Astrocyte of the spinal cord (primary cell): ENCODE measurements at regions not wholly inside any gene's neighbourhood (a gene's known extent, or its start where the extent isn't known, plus 50 kb on each side); places are given as distances from the start of the nearest gene placed in this dataset.

Experiments
- DNase-seq: peaks from one replicate; pipeline ENCODE4 v3.0.0; 2011; ENCODE audit warnings: low read depth, low spot score
- H3K4me3 ChIP-seq: 2 replicates; pipeline ENCODE4 v1.5.1; 2011; ENCODE audit warnings: low read depth, mild to moderate bottlenecking, low read length, moderate library complexity
- CTCF ChIP-seq: IDR thresholded peaks from 2 replicates; pipeline ENCODE4 v1.5.1; 2012; ENCODE audit warnings: low read depth, mild to moderate bottlenecking, low read length, inconsistent platforms
- in situ Hi-C: cut with HindIII; loops from 2 replicates; pipeline ENCODE4 v1.10.0; 2017; ENCODE audit warnings: low sequenced_read_pairs

- no peak for DNase-seq
- no peak for TF ChIP-seq CTCF
- in situ Hi-C loops: no loop called here
- H3K4me3 ChIP-seq: no peak overlapping the region
Observed at GRCh38 chr4:62849696-62850095, 1559.6 kb downstream of the TECRL start.

GRCh38 chr4:62835631-62836030 is 1573.6 kb downstream of the TECRL start:
- no peak for DNase-seq
- in situ Hi-C loops: no loop called here
- H3K4me3 ChIP-seq: no peak overlapping the region
- TF ChIP-seq CTCF: no peak

GRCh38 chr4:62822306-62822705 is 1586.9 kb downstream of the TECRL start:
- in situ Hi-C loops: no loop called here
- H3K4me3 ChIP-seq: no peak overlapping the region
- no peak for TF ChIP-seq CTCF
- DNase-seq: no peak

GRCh38 chr4:62816566-62816965 is 1592.7 kb downstream of the TECRL start:
- TF ChIP-seq CTCF: no peak
- no peak overlapping the region for H3K4me3 ChIP-seq
- in situ Hi-C loops: no loop called here
- DNase-seq: no peak

GRCh38 chr4:62814510-62815047 is 1594.7 kb downstream of the TECRL start:
- no peak overlapping the region for H3K4me3 ChIP-seq
- no peak for DNase-seq
- in situ Hi-C loops: no loop called here
- TF ChIP-seq CTCF: no peak

GRCh38 chr4:62806816-62807215 is 1602.4 kb downstream of the TECRL start:
- H3K4me3 ChIP-seq: no peak overlapping the region
- no peak for TF ChIP-seq CTCF
- DNase-seq: no peak
- in situ Hi-C loops: no loop called here

- no peak overlapping the region for H3K4me3 ChIP-seq
- no peak for DNase-seq
- TF ChIP-seq CTCF: no peak
- in situ Hi-C loops: no loop called here
Observed at GRCh38 chr4:62804075-62804474, 1603.9 kb downstream of the ADGRL3 start.
